Hepatocyte (in vitro differentiated cells): ENCODE measurements at regions not wholly inside any gene's neighbourhood (a gene's known extent, or its start where the extent isn't known, plus 50 kb on each side); places are given as distances from the start of the nearest gene placed in this dataset.

Experiments used
- DNase-seq: peaks from one replicate; pipeline ENCODE4 v3.0.0-alpha.2; 2016; ENCODE audit warnings: low spot score
- H2AFZ ChIP-seq: fragments of 200-600 bp; sonication (generic); 2 replicates; pipeline ENCODE4 v1.6.0; 2016; ENCODE audit warnings: antibody characterized with exemption, mild to moderate bottlenecking
- H3K27ac ChIP-seq: fragments of 200-600 bp; sonication (generic); 2 replicates; pipeline ENCODE4 v1.5.1; 2016; ENCODE audit warnings: mild to moderate bottlenecking
- H3K27me3 ChIP-seq: fragments of 200-600 bp; sonication (generic); 2 replicates; pipeline ENCODE4 v1.6.1; 2016
- H3K36me3 ChIP-seq: fragments of 200-600 bp; sonication (generic); replicated peaks from 2 replicates; pipeline ENCODE4 v1.5.1; 2016; ENCODE audit warnings: low read depth; ENCODE audit not compliant: insufficient read depth
- H3K4me1 ChIP-seq: fragments of 200-600 bp; sonication (generic); 2 replicates; pipeline ENCODE4 v1.5.1; 2016; ENCODE audit warnings: mild to moderate bottlenecking, moderate library complexity; ENCODE audit not compliant: insufficient read depth
- H3K4me2 ChIP-seq: fragments of 200-600 bp; sonication (generic); 2 replicates; pipeline ENCODE4 v1.6.0; 2016
- H3K4me3 ChIP-seq: fragments of 200-600 bp; sonication (generic); 2 replicates; pipeline ENCODE4 v1.5.1; 2016; ENCODE audit warnings: mild to moderate bottlenecking
- H3K79me2 ChIP-seq: fragments of 200-600 bp; sonication (generic); 2 replicates; pipeline ENCODE4 v1.6.0; 2017; ENCODE audit warnings: mild to moderate bottlenecking
- H3K9me2 ChIP-seq: fragments of 200-600 bp; sonication (generic); replicated peaks from 2 replicates; pipeline ENCODE4 v1.6.0; 2017; ENCODE audit warnings: mild to moderate bottlenecking; ENCODE audit not compliant: insufficient read depth
- H3K9me3 ChIP-seq: fragments of 200-600 bp; sonication (generic); 2 replicates; pipeline ENCODE4 v1.5.1; 2016; ENCODE audit warnings: low read depth, mild to moderate bottlenecking
- H4K20me1 ChIP-seq: fragments of 200-600 bp; sonication (generic); 2 replicates; pipeline ENCODE4 v1.6.0; 2016; ENCODE audit warnings: mild to moderate bottlenecking; ENCODE audit not compliant: insufficient read depth, poor library complexity, severe bottlenecking
- EZH2 ChIP-seq: fragments of 200-600 bp; sonication (generic); IDR thresholded peaks from 2 replicates; pipeline ENCODE4 v1.6.1; 2016; ENCODE audit warnings: antibody characterized with exemption, mild to moderate bottlenecking, borderline replicate concordance
- EZH2phosphoT487 ChIP-seq: fragments of 200-600 bp; sonication (generic); IDR thresholded peaks from one replicate; pipeline ENCODE4 v1.6.1; 2018; ENCODE audit warnings: antibody characterized with exemption, mild to moderate bottlenecking, low read depth, moderate library complexity; ENCODE audit not compliant: unreplicated experiment, severe bottlenecking
- WGBS: methylation state at CpG from one replicate; pipeline ENCODE4 v1.1.6; 2016; ENCODE audit warnings: low lambda C conversion rate; ENCODE audit errors: missing lambda C conversion rate; 5-methylcytosine and 5-hydroxymethylcytosine counted together
- TF ChIP-seq, protein P1 (sequence below): fragments of 200-600 bp; sonication (generic); IDR thresholded peaks from 2 replicates; pipeline ENCODE4 v1.5.1; 2016; ENCODE audit warnings: antibody characterized with exemption, mild to moderate bottlenecking; ENCODE audit not compliant: poor library complexity

- Histone ChIP-seq H3K27ac (no peak overlapping the region), H3K27me3 (no peaks in the 10 kb centered on the region), H3K36me3 (no peaks in the 10 kb centered on the region), H2AFZ (no peak overlapping the region), H3K79me2 (no peaks in the 10 kb centered on the region), H3K4me3 (no peak overlapping the region), H3K4me2 (no peak overlapping the region), H4K20me1 (no peaks in the 10 kb centered on the region), H3K9me3 (no peaks in the 10 kb centered on the region), H3K4me1 (no peaks in the 10 kb centered on the region), H3K9me2 (no peaks in the 10 kb centered on the region)
- no peak for DNase-seq
- TF ChIP-seq, protein P1, sequence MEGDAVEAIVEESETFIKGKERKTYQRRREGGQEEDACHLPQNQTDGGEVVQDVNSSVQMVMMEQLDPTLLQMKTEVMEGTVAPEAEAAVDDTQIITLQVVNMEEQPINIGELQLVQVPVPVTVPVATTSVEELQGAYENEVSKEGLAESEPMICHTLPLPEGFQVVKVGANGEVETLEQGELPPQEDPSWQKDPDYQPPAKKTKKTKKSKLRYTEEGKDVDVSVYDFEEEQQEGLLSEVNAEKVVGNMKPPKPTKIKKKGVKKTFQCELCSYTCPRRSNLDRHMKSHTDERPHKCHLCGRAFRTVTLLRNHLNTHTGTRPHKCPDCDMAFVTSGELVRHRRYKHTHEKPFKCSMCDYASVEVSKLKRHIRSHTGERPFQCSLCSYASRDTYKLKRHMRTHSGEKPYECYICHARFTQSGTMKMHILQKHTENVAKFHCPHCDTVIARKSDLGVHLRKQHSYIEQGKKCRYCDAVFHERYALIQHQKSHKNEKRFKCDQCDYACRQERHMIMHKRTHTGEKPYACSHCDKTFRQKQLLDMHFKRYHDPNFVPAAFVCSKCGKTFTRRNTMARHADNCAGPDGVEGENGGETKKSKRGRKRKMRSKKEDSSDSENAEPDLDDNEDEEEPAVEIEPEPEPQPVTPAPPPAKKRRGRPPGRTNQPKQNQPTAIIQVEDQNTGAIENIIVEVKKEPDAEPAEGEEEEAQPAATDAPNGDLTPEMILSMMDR, result no peak
- TF ChIP-seq EZH2phosphoT487, result no peak
- no peak for TF ChIP-seq EZH2
- 92% methylated on average over 9 of the region's 11 CpGs for WGBS
Measured at GRCh38 chr22:49166746-49167145, 660.9 kb downstream of the BRD1 start.

DNA sequence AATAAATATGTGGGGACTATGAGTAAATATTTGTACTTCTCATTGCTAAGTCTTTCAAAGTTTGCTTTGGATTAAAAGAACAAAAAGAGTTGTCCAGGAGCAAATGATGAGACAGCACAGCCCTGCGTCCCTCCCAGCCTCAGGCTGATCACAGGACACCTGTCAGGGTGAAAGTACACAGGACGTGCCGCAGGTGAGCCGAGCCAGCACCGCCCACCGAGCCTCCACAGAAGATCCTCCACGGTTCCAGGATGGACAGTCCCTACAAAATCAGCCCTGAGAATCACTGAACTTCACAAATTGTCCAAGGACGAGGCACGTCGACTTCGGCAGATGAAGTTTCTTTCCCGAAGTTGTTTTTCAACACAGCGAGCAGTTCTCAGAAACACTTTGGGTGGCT lies 661.5 kb downstream of the BRD1 start:
- Histone ChIP-seq H3K36me3 (no peaks in the 10 kb centered on the region), H3K27ac (no peak overlapping the region), H3K27me3 (no peaks in the 10 kb centered on the region), H3K4me1 (no peaks in the 10 kb centered on the region), H3K4me3 (no peak overlapping the region), H3K9me2 (no peaks in the 10 kb centered on the region), H2AFZ (no peak overlapping the region), H4K20me1 (no peaks in the 10 kb centered on the region), H3K4me2 (no peak overlapping the region), H3K9me3 (no peaks in the 10 kb centered on the region), H3K79me2 (no peaks in the 10 kb centered on the region)
- no peak for DNase-seq
- 75% methylated on average over 13 of the region's 13 CpGs for WGBS
- no peak for TF ChIP-seq EZH2
- TF ChIP-seq, protein P1, result no peak
- TF ChIP-seq EZH2phosphoT487, result no peak

DNA sequence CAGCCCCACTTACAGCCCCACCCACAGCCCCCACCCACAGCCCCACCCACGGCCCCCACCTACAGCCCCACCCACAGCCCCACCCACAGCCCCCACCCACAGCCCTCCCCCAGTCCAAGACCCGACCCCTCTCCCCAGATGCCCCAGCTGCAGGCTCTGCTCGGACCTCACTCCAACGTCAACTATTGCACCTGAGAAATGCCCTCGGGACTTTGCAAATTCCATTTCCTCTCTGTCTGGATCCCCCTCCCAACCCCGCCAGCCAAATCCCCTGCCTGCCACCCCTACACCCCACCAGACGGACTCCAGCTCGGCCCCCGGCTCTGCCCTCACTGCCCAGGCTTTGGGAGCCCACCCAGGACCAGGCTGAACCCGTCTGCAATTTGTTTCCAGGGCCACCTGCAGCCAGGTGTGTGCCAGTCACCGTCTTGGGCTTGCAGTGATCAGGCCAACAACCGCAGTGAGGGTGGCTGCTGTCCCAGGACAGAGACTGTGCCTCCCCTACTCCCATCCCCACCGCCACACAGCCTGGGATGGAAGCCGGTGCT lies 662.8 kb downstream of the BRD1 start:
- H4K20me1 ChIP-seq, result no peaks in the 10 kb centered on the region
- H3K9me3 ChIP-seq, result no peaks in the 10 kb centered on the region
- H2AFZ ChIP-seq, result no peak overlapping the region
- WGBS, result 75% methylated on average over 8 of the region's 14 CpGs
- no peak overlapping the region for H3K4me2 ChIP-seq
- no peaks in the 10 kb centered on the region for H3K36me3 ChIP-seq
- DNase-seq, result no peak
- H3K27me3 ChIP-seq, result no peaks in the 10 kb centered on the region
- no peak overlapping the region for H3K4me3 ChIP-seq
- H3K9me2 ChIP-seq, result no peaks in the 10 kb centered on the region
- no peaks in the 10 kb centered on the region for H3K4me1 ChIP-seq
- no peaks in the 10 kb centered on the region for H3K79me2 ChIP-seq
- TF ChIP-seq EZH2 (no peak), EZH2phosphoT487 (no peak)
- TF ChIP-seq, protein P1, result no peak
- H3K27ac ChIP-seq, result no peak overlapping the region
